ENCODE measurements at regions not wholly inside any gene's neighbourhood (a gene's known extent, or its start where the extent isn't known, plus 50 kb on each side); places are given as distances from the start of the nearest gene placed in this dataset.
"Not testable (repeated sequence)": the region's sequence is repeated elsewhere in the genome, so short reads cannot be mapped to it uniquely, and the experiment has no call there.

- no peaks in the 10 kb centered on the region for H3K4me1 Mint-ChIP-seq (ENCODE audit: low read depth)
- peaks cover 21% of the 10 kb centered on the region for H3K9me3 Mint-ChIP-seq (ENCODE audit: low read depth)
- H3K27me3 Mint-ChIP-seq: no peaks in the 10 kb centered on the region
- peaks cover 5% of the 10 kb centered on the region for H3K36me3 Mint-ChIP-seq (ENCODE audit: insufficient read depth)
- no peak for DNase-seq (ENCODE audit: low spot score, unreplicated experiment)
- TF ChIP-seq CTCF (IDR thresholded peaks at IDR 0.05; ENCODE audit: unreplicated experiment): no peak
- H3K27ac Mint-ChIP-seq: no peak overlapping the region
- no peak overlapping the region for H3K4me3 Mint-ChIP-seq (ENCODE audit: low read depth)
Observed at GRCh38 chr5:96101358-96102089, 139.9 kb upstream of the ELL2 start.

GRCh38 chr5:96097488-96097887 is 135.8 kb upstream of the ELL2 start:
- not testable (repeated sequence) for H3K27me3 Mint-ChIP-seq; H3K4me3 Mint-ChIP-seq (ENCODE audit: low read depth); DNase-seq (ENCODE audit: low spot score, unreplicated experiment); H3K36me3 Mint-ChIP-seq (ENCODE audit: insufficient read depth); H3K27ac Mint-ChIP-seq
- H3K9me3 Mint-ChIP-seq (ENCODE audit: low read depth): peaks cover 17% of the 10 kb centered on the region
- H3K4me1 Mint-ChIP-seq (ENCODE audit: low read depth): peaks cover 21% of the 10 kb centered on the region

- no peaks in the 10 kb centered on the region for H3K27me3 Mint-ChIP-seq
- peaks cover 21% of the 10 kb centered on the region for H3K4me1 Mint-ChIP-seq (ENCODE audit: low read depth)
- peaks cover 3% of the 10 kb centered on the region for H3K36me3 Mint-ChIP-seq (ENCODE audit: insufficient read depth)
- H3K9me3 Mint-ChIP-seq (ENCODE audit: low read depth): peaks cover 17% of the 10 kb centered on the region
- DNase-seq (ENCODE audit: low spot score, unreplicated experiment): no peak
- no peak for TF ChIP-seq CTCF (IDR thresholded peaks at IDR 0.05; ENCODE audit: unreplicated experiment)
- no peak overlapping the region for H3K27ac Mint-ChIP-seq
- H3K4me3 Mint-ChIP-seq (ENCODE audit: low read depth): no peak overlapping the region
Observed at GRCh38 chr5:96096724-96097123, 135.1 kb upstream of the ELL2 start.

GRCh38 chr5:96094904-96095303 is 133.3 kb upstream of the ELL2 start:
- H3K9me3 Mint-ChIP-seq (ENCODE audit: low read depth): peaks cover 17% of the 10 kb centered on the region
- no peak overlapping the region for H3K4me3 Mint-ChIP-seq (ENCODE audit: low read depth)
- H3K36me3 Mint-ChIP-seq (ENCODE audit: insufficient read depth): peaks cover 3% of the 10 kb centered on the region
- H3K27ac Mint-ChIP-seq: no peak overlapping the region
- no peaks in the 10 kb centered on the region for H3K27me3 Mint-ChIP-seq
- no peak for TF ChIP-seq CTCF (IDR thresholded peaks at IDR 0.05; ENCODE audit: unreplicated experiment)
- DNase-seq (ENCODE audit: low spot score, unreplicated experiment): no peak
- H3K4me1 Mint-ChIP-seq (ENCODE audit: low read depth): peaks cover 28% of the 10 kb centered on the region

GRCh38 chr5:96093890-96094381 is 132.3 kb upstream of the ELL2 start:
- H3K27ac Mint-ChIP-seq: peak overlapping the region; percentile 73
- TF ChIP-seq CTCF (IDR thresholded peaks at IDR 0.05; ENCODE audit: unreplicated experiment): no peak
- no peak overlapping the region for H3K4me3 Mint-ChIP-seq (ENCODE audit: low read depth)
- no peaks in the 10 kb centered on the region for H3K27me3 Mint-ChIP-seq
- no peak for DNase-seq (ENCODE audit: low spot score, unreplicated experiment)
- peaks cover 15% of the 10 kb centered on the region for H3K9me3 Mint-ChIP-seq (ENCODE audit: low read depth)
- peaks cover 3% of the 10 kb centered on the region for H3K36me3 Mint-ChIP-seq (ENCODE audit: insufficient read depth)
- H3K4me1 Mint-ChIP-seq (ENCODE audit: low read depth): peaks cover 31% of the 10 kb centered on the region

- peaks cover 2% of the 10 kb centered on the region for H3K36me3 Mint-ChIP-seq (ENCODE audit: insufficient read depth)
- no peaks in the 10 kb centered on the region for H3K27me3 Mint-ChIP-seq
- H3K4me1 Mint-ChIP-seq (ENCODE audit: low read depth): peaks cover 34% of the 10 kb centered on the region
- no peak for TF ChIP-seq CTCF (IDR thresholded peaks at IDR 0.05; ENCODE audit: unreplicated experiment)
- H3K4me3 Mint-ChIP-seq (ENCODE audit: low read depth): no peak overlapping the region
- DNase-seq (ENCODE audit: low spot score, unreplicated experiment): no peak
- H3K9me3 Mint-ChIP-seq (ENCODE audit: low read depth): peaks cover 10% of the 10 kb centered on the region
- peak overlapping the region; percentile 54 for H3K27ac Mint-ChIP-seq
Observed at GRCh38 chr5:96093340-96093739, 131.7 kb upstream of the ELL2 start.
